ENCODE measurements at regions not wholly inside any gene's neighbourhood (a gene's known extent, or its start where the extent isn't known, plus 50 kb on each side); places are given as distances from the start of the nearest gene placed in this dataset.
A peak's percentile ranks its signal among the peaks of the same experiment; 100 is the strongest.
"Not testable (repeated sequence)": the region's sequence is repeated elsewhere in the genome, so short reads cannot be mapped to it uniquely, and the experiment has no call there.

DNA sequence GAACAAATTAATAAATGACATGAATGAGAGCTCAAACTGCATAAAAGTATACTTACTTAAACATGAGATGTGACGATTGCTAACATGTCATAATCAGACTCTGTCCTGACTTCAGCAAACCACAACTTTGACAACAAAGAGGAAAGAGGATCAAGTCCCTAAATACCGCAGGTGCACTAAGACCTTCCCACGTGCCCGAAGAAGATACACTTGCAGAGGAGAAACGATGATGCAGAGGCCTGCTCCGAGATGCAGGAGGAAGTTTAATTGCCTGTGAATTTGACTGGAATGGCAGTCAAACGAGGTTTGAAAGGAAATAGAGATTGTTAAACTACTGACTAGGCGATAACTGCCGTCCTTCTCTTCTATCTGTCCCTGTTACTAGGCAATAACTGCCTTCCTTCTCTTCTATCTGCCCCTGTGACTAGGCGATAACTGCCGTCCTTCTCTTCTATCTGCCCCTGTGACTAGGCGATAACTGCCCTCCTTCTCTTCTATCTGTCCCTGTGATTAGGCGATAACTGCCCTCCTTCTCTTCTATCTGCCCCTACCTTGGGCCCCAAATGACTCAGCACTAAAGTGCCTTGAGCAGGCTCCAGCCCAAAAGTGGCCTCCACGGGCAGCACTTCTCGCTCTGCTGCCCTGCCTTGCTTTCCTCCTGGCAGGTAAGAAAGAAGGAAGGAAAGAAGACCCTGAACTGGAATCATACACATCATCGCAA, 2226.0 kb upstream of the DEFB115 start:
- not testable (repeated sequence) for DNase-seq (ENCODE audit: low read depth in 2 of 2)

DNA sequence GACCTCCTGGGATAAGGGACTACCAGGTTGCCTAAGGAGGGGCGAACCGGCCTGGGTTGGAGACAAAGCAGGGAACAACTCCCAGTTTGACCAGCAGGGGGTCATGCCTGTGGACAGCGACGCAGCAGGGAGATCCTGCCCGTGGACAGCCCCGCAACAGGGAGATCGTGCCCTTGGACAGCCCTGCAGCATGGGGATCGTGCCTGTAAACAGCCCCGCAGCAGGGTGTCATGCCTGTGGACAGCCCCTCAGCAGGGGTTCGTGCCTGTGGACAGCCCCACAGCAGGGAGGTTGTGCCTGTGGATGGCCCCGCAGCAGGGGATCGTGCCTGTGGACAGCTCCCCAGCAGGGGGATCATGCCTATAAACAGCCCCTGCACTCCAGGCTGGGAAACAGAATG, 2213.2 kb upstream of the DEFB115 start:
- DNase-seq (ENCODE audit: low read depth in 2 of 2): not testable (repeated sequence)

DNA sequence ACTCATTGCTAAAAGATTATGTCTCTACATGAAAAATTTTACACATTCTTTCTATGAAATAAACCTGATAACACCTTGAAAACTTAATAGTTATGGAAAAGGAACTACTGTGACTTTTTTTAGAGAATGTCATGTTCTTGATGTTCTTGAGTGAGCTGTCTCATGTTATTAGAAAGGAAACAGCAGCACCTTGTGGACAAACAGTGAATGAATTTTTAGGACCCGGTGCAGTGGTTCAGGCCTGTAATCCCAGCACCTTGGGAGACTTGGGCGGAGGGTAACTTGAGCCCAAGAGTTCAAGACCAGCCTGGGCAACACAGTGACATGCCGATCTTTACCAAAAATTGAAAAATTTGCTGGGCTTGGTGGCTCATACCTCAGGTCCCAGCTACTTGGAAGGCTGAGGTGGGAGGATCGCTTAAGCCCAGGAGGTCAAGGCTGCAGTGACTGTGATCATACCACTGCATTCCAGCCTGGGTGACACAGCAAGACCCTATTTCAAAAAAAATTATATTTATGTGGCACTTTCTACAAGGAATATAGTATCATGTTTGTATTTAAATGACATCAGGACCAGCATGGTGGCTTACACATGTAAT, 2207.4 kb upstream of the DEFB115 start:
- peak in 1 of 2 donors; percentile 11 for DNase-seq (ENCODE audit: low read depth in 2 of 2)

DNA sequence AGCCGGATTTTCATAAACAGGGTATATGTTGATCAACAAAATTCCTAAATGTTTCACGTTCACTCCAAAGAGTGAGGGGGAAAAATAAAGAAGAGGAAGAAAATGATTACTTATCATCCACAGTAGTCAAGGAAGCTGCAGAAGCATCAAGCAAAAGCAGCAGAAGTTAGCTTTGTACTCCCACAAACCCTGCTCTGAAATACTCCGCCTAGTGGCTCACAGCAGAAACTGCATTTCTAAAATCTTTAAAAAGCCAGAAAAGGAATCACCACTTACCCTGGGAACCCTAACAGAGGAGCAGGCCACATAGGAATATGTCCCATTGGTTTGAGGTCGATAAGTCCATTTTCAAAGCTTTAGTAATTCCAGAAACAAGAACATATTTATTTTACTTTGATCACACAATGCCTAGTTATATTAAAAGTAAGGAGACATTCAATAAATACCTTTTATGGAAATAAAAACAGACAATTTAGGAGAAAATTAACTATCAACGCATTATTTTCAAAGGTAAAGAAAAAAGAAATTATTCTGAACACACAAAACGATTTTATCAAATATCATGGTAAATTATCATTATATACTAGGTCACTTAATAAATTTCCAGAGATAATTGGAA, 2199.5 kb upstream of the DEFB115 start:
- not testable (repeated sequence) for DNase-seq (ENCODE audit: low read depth in 2 of 2)

DNA sequence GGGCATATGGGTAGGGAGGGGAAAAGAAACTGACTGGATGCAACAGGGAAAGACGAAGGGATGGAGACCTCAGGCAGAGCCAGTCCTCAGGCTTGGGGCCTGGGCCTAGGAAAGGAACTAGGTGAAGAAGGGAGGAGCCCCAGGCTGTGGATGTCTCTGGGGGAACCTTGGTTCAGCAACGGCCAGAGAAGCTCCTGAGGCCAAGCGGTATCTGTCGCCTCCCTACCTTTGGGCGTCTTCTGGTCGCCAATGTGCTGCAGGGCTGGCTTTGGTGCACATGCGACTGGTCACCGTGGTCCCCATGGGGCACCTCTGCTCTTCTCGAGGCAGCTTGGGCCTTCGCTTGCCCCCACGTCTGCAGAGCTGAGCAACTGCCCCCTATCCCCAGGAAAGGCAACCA, 2195.0 kb upstream of the DEFB115 start:
- not testable (repeated sequence) for DNase-seq (ENCODE audit: low read depth in 2 of 2)

DNA sequence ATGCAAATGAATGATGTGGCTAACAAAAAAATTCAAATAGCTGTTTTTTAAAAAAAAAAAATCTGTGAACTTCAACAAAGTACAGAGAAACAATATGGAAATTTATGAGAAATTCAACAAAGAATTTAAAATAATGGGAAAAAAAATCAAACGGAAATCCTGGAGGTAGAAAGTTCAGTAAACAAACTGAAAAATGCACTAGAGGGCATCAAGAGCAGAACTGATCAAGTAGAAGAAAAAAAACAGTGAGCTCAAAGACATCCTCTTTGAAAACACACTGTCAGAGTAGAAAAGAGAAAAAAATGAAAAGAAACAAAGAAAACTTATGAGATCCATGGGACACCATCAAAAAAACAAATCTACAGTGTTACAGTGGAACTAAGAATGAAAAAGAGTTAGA, 2191.1 kb upstream of the DEFB115 start:
- DNase-seq (ENCODE audit: low read depth in 2 of 2): not testable (repeated sequence)

DNA sequence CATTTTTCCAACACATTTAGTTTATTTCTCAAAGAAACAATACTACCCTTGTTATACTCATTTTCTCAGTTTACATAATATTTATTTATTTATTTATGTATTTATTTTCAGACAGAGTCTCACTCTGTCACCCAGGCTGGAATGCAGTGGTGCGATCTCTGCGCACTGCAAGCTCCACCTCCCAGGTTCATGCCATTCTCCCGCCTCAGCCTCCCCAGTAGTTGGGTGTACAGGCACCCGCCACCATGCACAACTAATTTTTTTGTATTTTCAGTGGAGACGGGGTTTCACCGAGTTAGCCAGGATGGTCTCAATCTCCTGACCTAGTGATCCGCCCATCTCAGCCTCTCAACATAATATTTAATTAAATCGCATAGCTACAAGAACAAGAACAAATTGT, 2183.8 kb upstream of the DEFB115 start:
- not testable (repeated sequence) for DNase-seq (ENCODE audit: low read depth in 2 of 2)

DNA sequence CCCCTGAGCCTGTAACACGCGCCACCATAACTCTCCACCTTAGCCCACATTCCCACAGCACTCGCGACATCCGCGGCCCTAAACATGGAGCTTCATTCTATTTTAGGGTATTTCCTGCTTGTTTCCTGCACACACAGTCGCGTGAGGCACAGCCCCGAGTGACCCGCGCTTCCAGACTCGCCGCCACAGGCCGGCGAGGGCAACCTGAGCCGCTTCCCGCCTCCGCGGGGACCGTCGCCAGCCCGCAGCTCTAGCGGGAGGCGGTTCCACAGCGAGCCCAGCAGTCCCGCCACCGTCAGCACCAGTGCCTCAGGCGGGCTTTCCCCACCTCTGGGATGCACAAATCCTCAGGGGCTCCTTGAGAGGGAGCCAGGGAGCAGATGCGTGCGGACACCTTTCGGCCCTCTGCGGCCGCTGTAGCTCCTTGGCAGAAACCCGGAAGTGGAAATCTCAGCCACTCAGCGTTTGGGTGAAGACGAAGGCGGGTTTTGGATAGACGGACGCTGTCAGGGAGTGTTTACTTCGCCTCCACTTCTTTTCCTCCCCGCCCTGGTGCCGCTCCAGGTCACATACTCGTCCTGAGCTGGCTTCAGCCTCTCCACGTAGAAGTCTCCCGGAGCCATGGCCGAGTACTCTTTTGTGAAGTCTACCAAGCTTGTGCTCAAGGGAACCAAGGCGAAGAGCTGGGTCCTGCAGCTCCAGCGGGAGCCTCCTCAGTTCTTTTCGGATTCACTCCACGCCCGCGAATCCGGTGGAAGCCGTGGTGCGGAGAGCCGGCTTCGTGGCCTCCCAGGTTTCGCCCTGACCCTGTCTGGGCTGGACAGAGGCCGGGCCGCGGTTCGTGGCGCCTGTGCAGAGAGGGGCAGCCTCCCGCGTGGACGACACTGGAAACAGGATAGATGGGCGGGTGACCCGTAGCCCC, 2177.4 kb upstream of the DEFB115 start:
- no peak for DNase-seq (ENCODE audit: low read depth in 2 of 2)

DNA sequence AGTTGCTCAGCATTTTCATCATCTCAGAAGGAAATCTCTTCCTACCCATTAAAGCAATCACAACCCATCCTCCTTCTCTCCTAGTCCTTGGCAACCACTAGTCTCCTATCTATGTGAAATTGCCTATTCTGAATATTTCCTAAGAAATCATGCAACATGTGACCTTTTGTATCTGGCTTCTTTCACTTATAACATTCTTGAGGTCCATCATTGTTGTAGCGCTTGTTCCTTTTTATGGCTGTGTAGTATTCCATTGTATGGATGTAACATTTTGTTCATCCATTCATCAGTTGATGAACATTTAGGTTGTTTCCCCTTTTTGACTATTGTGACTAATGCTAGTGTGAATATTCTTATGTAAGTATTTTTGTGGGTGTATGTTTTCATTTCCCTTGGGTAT, 2175.8 kb upstream of the DEFB115 start:
- DNase-seq (ENCODE audit: low read depth in 2 of 2): not testable (repeated sequence)

DNA sequence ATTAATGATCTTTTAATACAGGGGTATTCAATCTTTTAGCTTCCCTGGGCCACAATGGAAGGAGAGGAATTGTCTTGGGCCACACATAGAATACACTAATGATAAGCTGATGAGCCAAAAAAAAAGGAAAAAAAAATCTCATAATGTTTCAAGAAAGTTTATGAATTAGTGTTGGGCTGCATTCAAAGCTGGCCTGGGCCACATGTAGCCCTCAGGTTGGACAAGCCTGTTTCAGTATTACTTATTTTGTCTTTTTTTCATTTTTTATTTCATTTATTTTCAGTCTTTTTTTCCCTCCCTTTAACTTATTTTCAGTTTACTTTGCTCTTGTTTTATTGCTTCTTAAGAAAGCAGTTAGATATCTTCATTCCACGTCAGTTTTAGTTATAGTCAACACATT, 2171.8 kb upstream of the DEFB115 start:
- no peak for DNase-seq (ENCODE audit: low read depth in 2 of 2)

DNA sequence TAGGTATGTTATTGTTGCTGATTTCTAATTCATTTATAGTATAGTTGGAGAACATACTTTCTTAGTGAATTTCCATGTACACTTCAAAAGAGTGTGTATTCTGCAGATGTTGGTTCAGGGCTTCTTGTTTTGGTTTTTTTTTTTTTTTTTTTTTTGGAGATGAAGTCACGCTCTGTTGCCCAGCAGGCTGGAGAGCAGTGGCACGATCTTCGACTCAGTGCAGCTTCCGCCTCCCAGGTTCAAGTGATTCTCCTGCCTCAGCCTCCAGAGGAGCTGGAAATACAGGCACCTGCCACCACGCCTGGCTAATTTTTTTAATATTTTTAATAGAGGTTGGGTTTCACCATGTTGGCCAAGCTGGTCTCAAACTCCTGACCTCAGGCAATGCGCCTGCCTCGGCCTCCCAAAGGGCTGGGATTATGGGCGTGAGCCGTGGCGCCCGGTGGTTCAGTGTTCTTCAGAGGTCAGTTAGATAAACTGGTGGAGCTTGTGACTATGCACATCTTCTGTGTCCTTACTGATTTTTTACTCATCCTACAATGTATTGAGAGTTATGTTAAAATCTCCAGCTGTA, 2171.2 kb upstream of the DEFB115 start:
- DNase-seq (ENCODE audit: low read depth in 2 of 2): not testable (repeated sequence)

DNA sequence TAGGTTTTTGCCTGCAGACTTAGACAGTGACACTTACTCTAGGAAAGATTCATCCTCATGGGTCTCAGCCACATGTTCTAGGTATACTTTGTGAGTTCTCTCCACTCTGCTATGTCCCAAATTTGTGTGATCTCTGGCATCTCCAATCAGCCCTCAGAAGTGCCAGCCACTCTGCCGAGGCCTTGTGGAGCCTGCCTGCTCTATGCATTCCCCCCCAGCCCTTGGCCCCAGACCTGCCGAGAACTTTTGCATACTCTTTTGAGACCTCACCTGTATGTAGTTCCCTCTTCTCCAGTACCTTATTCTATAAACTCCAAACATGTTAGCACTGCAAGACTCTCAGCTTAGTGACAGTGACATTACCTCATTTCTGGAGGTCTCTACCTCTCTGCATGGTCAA, 2170.5 kb upstream of the DEFB115 start:
- DNase-seq (ENCODE audit: low read depth in 2 of 2): no peak

DNA sequence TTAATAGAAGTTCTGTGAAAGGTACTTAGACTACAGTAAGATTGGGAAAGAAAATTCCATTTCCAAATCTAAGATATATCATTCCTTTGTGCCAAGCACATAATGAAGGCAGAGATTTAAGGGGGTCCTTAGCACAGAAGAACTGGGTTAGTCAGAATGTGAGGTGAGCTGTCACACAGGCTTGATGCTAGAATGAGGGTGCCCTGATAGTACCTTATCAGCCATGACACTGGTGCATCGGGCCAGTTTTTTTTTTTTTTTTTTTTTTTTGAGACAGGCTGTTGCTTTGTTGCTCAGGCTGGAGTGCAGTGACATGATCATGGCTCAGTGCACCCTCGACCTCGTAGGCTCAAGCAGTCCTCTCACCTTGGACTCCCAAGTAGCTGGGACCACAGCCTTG, 2169.6 kb upstream of the DEFB115 start:
- not testable (repeated sequence) for DNase-seq (ENCODE audit: low read depth in 2 of 2)

DNA sequence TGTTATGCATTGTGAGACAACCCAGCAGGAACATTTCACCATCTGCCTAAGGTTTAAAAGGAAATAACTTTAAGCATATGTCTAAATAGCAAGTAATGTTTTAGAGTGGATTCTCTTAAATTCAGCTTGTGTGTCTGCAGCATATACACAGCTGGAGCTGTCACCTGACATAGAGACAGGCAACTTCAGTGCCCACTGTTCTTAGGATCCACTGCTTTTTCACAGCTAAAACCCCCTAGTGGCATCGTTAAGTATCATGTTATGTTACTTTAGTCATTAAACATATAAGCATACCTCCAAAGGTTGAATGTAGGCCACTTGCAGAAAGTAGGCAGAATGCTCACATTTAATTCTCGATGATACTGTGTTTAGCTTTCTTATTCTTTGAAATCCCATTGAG, 2169.0 kb upstream of the DEFB115 start:
- not testable (repeated sequence) for DNase-seq (ENCODE audit: low read depth in 2 of 2)

DNA sequence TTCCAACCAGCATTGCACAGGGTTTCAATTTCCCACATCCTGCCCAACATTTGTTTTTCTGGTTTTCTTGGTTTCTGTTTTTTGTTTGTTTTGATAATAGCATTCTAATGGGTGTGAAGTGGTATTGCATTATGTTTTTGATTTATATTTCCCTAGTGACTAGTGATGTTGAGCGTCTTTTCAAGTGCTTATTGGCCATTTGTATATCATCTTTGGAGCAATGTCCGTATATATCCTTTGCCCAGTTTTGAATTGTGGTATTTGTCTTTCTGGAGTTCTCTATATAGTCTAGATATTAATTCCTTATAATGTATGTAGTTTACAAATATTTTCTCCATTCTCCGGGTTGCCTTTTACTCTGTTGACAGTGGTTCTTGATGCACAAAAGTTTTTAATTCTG, 2168.1 kb upstream of the DEFB115 start:
- not testable (repeated sequence) for DNase-seq (ENCODE audit: low read depth in 2 of 2)

DNA sequence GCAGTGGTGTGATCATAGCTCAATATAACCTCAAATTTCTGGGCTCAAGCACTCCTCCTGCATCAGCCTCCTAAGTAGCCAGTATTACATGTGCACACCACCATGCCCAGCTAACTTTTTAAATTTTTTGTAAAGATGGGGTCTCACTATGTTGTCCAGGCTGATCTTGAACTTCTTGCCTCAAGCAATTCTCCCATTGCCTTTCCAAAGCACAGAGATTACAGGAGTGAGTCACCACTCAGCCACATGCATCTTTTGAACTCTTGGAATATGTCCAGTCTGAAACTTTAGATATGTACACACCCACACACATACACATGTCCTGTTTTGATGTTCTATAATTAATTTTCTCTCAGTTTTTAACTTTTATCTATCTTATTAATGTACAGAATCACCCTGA, 2163.5 kb upstream of the DEFB115 start:
- not testable (repeated sequence) for DNase-seq (ENCODE audit: low read depth in 2 of 2)

DNA sequence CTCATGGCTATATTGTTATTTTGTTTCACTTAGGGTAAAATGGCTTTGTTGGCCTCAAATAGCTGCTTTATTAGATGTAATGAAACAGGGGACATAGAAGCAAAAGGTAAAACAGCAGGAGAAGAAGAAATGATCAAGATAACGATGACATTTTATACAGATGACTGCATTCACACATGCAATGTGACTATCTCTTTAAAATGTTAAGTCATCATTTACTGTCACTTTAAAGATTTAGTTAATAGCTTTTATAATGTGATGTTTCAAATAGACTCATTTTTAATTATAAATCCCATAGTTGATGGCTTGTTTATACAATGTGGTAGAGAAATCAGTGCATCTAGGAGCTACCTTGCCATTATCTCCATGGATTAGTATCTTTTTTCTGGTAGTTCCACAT, 2160.8 kb upstream of the DEFB115 start:
- not testable (repeated sequence) for DNase-seq (ENCODE audit: low read depth in 2 of 2)

DNA sequence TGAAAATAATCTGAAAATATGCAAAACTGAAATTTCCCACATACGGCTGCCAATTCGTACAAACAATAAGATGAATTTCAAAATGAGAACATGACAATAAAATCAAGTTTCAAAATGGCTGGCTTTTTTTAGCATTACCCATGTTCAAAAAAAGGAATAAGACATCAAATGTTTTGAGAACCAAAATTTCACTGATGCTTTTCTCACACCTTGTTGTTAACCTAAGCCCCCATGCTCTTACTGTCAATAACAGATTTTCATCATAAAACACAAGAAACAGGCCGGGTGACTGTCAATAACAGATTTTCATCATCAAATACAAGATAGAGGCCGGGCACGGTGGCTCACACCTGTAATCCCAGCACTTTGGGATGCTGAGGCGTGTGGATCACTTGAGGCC, 2149.6 kb upstream of the DEFB115 start:
- not testable (repeated sequence) for DNase-seq (ENCODE audit: low read depth in 2 of 2)

DNA sequence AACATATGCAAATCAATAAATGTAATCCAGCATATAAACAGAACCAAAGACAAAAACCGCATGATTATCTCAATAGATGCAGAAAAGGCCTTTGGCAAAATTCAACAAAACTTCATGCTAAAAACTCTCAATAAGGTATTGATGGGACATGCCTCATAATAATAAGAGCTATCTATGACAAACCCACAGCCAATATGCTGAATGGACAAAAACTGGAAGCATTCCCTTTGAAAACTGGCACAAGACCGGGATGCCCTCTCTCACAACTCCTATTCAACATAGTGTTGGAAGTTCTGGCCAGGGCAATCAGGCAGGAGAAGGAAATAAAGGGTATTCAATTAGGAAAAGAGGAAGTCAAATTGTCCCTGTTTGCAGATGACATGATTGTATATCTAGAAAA, 2148.1 kb upstream of the DEFB115 start:
- not testable (repeated sequence) for DNase-seq (ENCODE audit: low read depth in 2 of 2)

DNA sequence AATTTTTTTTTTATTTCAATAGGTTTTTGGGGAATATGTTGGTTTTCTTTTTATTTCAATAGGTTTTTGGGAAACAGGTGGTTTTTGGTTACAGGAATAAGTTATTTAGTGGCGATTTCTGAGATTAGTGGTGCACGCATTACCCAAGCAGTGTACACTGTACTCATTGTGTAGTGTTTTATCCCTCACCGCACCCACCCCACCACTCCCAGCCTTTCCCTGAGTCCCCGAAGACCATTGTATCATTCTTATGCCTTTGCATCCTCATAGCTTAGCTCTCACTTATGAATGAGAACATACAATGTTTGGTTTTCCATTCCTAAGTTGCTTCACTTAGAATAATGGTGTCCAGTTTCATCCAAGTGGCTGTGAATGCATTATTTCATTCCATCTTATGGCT, 2142.4 kb upstream of the DEFB115 start:
- not testable (repeated sequence) for DNase-seq (ENCODE audit: low read depth in 2 of 2)

DNA sequence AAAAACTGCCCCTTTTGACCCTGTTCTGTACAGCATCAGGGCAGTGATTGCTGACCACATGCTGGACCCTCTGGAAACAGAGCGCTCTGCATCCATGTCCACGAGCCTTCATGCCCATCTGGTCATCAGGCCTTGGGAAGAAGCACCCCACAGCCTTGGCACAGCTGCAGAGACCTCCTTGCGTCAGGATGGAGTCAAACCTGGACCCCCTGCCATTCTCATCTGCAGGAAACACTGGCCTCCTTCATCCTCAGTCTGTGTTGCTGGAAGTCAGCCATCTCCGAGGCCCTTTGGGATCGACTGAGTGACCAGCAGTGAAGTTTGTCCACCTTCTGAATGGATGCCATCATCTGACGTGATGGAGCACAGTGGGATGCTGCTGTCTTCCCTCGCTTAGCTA, 2138.3 kb upstream of the DEFB115 start:
- DNase-seq (ENCODE audit: low read depth in 2 of 2): no peak
